ENCODE measurements at regions not wholly inside any gene's neighbourhood (a gene's known extent, or its start where the extent isn't known, plus 50 kb on each side); places are given as distances from the start of the nearest gene placed in this dataset.

GRCh38 chr4:141416677-141417363, 196.1 kb downstream of the ZNF330 start:
- Histone ChIP-seq H3K27me3 (ENCODE audit: control insufficient read depth in 2 of 2, insufficient read depth in 2 of 2, low read length in 2 of 2) (no peaks in the 10 kb centered on the region), H3K27ac (ENCODE audit: extremely low read depth, low read depth, low read length) (no peak overlapping the region), H3K4me3 (no peak overlapping the region), H3K4me2 (ENCODE audit: insufficient read depth, low read length) (no peak overlapping the region), H3K36me3 (ENCODE audit: control insufficient read depth, insufficient read depth, low read length) (no peaks in the 10 kb centered on the region), H3K9me3 (replicated peaks; ENCODE audit: control insufficient read depth, insufficient read depth, low read depth, low read length) (no peaks in the 10 kb centered on the region), H3K4me1 (replicated peaks in 1 of 2; ENCODE audit: control insufficient read depth in 2 of 2, insufficient read depth in 2 of 2, low read length in 2 of 2) (no peaks in the 10 kb centered on the region), H3K9me1 (ENCODE audit: control insufficient read depth, insufficient read depth, low read length) (no peaks in the 10 kb centered on the region), H2AFZ (ENCODE audit: low read depth, low read length) (no peak overlapping the region), H3K79me2 (ENCODE audit: control insufficient read depth, insufficient read depth, low read length) (no peaks in the 10 kb centered on the region), H3K9ac (ENCODE audit: insufficient read depth in 1 of 2, low read depth in 2 of 2, low read length in 2 of 2) (no peak overlapping the region), H4K20me1 (replicated peaks; ENCODE audit: control insufficient read depth, insufficient read depth, low read length) (no peaks in the 10 kb centered on the region)
- intact Hi-C loops (cut with micrococcal nuclease) (no loop called here), in situ Hi-C loops (cut with MboI) (no loop called here)
- DNase-seq (ENCODE audit: extremely low read depth in 1 of 4, low spot score in 3 of 4): no peak
- BruUV-seq (replicated peaks): no TSS peak
- CTCF ChIA-PET (ENCODE audit: low intra/inter-chr PET ratio): no interaction called here
- FAIRE-seq: no peak
- WGBS (ENCODE audit: insufficient coverage, low coverage, missing lambda C conversion rate): 3% methylated on average over 4 of the region's 4 CpGs
- POLR2A ChIA-PET: no interaction called here
- TF ChIP-seq, protein P1, sequence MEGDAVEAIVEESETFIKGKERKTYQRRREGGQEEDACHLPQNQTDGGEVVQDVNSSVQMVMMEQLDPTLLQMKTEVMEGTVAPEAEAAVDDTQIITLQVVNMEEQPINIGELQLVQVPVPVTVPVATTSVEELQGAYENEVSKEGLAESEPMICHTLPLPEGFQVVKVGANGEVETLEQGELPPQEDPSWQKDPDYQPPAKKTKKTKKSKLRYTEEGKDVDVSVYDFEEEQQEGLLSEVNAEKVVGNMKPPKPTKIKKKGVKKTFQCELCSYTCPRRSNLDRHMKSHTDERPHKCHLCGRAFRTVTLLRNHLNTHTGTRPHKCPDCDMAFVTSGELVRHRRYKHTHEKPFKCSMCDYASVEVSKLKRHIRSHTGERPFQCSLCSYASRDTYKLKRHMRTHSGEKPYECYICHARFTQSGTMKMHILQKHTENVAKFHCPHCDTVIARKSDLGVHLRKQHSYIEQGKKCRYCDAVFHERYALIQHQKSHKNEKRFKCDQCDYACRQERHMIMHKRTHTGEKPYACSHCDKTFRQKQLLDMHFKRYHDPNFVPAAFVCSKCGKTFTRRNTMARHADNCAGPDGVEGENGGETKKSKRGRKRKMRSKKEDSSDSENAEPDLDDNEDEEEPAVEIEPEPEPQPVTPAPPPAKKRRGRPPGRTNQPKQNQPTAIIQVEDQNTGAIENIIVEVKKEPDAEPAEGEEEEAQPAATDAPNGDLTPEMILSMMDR (IDR thresholded peaks at IDR 0.05 in 2 of 3, conservative IDR thresholded peaks at IDR 0.05 in 1 of 3; ENCODE audit: insufficient read depth in 2 of 3, low read depth in 1 of 3, low read length in 3 of 3): no peak
- TF ChIP-seq SRSF7 (optimal IDR thresholded peaks at IDR 0.05; ENCODE audit: low read depth, low read length) (no peak), HEY1 (CRISPR knock-in tag; IDR thresholded peaks at IDR 0.05; ENCODE audit: borderline replicate concordance) (no peak), NR2C2 (CRISPR knock-in tag; IDR thresholded peaks at IDR 0.05) (no peak), NR2C2 (tag; IDR thresholded peaks at IDR 0.05) (no peak), TRIM28 (IDR thresholded peaks at IDR 0.05) (no peak), DNMT1 (IDR thresholded peaks at IDR 0.05) (no peak)
- TF ChIP-seq, protein P2, sequence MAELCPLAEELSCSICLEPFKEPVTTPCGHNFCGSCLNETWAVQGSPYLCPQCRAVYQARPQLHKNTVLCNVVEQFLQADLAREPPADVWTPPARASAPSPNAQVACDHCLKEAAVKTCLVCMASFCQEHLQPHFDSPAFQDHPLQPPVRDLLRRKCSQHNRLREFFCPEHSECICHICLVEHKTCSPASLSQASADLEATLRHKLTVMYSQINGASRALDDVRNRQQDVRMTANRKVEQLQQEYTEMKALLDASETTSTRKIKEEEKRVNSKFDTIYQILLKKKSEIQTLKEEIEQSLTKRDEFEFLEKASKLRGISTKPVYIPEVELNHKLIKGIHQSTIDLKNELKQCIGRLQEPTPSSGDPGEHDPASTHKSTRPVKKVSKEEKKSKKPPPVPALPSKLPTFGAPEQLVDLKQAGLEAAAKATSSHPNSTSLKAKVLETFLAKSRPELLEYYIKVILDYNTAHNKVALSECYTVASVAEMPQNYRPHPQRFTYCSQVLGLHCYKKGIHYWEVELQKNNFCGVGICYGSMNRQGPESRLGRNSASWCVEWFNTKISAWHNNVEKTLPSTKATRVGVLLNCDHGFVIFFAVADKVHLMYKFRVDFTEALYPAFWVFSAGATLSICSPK (IDR thresholded peaks at IDR 0.05; ENCODE audit: borderline replicate concordance): no peak
- TF ChIP-seq, protein P3, sequence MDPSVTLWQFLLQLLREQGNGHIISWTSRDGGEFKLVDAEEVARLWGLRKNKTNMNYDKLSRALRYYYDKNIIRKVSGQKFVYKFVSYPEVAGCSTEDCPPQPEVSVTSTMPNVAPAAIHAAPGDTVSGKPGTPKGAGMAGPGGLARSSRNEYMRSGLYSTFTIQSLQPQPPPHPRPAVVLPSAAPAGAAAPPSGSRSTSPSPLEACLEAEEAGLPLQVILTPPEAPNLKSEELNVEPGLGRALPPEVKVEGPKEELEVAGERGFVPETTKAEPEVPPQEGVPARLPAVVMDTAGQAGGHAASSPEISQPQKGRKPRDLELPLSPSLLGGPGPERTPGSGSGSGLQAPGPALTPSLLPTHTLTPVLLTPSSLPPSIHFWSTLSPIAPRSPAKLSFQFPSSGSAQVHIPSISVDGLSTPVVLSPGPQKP (CRISPR knock-in tag; IDR thresholded peaks at IDR 0.05): no peak
- TF ChIP-seq, protein P4, sequence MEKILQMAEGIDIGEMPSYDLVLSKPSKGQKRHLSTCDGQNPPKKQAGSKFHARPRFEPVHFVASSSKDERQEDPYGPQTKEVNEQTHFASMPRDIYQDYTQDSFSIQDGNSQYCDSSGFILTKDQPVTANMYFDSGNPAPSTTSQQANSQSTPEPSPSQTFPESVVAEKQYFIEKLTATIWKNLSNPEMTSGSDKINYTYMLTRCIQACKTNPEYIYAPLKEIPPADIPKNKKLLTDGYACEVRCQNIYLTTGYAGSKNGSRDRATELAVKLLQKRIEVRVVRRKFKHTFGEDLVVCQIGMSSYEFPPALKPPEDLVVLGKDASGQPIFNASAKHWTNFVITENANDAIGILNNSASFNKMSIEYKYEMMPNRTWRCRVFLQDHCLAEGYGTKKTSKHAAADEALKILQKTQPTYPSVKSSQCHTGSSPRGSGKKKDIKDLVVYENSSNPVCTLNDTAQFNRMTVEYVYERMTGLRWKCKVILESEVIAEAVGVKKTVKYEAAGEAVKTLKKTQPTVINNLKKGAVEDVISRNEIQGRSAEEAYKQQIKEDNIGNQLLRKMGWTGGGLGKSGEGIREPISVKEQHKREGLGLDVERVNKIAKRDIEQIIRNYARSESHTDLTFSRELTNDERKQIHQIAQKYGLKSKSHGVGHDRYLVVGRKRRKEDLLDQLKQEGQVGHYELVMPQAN (IDR thresholded peaks at IDR 0.05; ENCODE audit: borderline replicate concordance): no peak
- TF ChIP-seq, protein P5, sequence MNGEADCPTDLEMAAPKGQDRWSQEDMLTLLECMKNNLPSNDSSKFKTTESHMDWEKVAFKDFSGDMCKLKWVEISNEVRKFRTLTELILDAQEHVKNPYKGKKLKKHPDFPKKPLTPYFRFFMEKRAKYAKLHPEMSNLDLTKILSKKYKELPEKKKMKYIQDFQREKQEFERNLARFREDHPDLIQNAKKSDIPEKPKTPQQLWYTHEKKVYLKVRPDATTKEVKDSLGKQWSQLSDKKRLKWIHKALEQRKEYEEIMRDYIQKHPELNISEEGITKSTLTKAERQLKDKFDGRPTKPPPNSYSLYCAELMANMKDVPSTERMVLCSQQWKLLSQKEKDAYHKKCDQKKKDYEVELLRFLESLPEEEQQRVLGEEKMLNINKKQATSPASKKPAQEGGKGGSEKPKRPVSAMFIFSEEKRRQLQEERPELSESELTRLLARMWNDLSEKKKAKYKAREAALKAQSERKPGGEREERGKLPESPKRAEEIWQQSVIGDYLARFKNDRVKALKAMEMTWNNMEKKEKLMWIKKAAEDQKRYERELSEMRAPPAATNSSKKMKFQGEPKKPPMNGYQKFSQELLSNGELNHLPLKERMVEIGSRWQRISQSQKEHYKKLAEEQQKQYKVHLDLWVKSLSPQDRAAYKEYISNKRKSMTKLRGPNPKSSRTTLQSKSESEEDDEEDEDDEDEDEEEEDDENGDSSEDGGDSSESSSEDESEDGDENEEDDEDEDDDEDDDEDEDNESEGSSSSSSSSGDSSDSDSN (IDR thresholded peaks at IDR 0.05; ENCODE audit: borderline replicate concordance in 1 of 2, low read depth in 2 of 2, low read length in 2 of 2): no peak
- ATAC-seq: no peak
